Astrocyte (in vitro differentiated cells and primary cell): ENCODE measurements at regions not wholly inside any gene's neighbourhood (a gene's known extent, or its start where the extent isn't known, plus 50 kb on each side); places are given as distances from the start of the nearest gene placed in this dataset.

Source experiments
- EZH2 ChIP-seq: IDR thresholded peaks from 2 replicates; pipeline ENCODE4 v1.6.1; 2012; ENCODE audit warnings: mild to moderate bottlenecking, low read length, inconsistent platforms; ENCODE audit not compliant: insufficient read depth
- TF ChIP-seq, protein P1 (sequence below): IDR thresholded peaks from 2 replicates; pipeline ENCODE4 v1.5.1; 2011; ENCODE audit warnings: low read depth, mild to moderate bottlenecking, inconsistent platforms, low read length, moderate library complexity; ENCODE audit not compliant: insufficient read depth

GRCh38 chr9:24828687-24829086 is 283.0 kb upstream of the IZUMO3 start:
- TF ChIP-seq EZH2: no peak
- TF ChIP-seq, protein P1, sequence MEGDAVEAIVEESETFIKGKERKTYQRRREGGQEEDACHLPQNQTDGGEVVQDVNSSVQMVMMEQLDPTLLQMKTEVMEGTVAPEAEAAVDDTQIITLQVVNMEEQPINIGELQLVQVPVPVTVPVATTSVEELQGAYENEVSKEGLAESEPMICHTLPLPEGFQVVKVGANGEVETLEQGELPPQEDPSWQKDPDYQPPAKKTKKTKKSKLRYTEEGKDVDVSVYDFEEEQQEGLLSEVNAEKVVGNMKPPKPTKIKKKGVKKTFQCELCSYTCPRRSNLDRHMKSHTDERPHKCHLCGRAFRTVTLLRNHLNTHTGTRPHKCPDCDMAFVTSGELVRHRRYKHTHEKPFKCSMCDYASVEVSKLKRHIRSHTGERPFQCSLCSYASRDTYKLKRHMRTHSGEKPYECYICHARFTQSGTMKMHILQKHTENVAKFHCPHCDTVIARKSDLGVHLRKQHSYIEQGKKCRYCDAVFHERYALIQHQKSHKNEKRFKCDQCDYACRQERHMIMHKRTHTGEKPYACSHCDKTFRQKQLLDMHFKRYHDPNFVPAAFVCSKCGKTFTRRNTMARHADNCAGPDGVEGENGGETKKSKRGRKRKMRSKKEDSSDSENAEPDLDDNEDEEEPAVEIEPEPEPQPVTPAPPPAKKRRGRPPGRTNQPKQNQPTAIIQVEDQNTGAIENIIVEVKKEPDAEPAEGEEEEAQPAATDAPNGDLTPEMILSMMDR: no peak
